PC-3 (cell line): ENCODE measurements at regions not wholly inside any gene's neighbourhood (a gene's known extent, or its start where the extent isn't known, plus 50 kb on each side); places are given as distances from the start of the nearest gene placed in this dataset.

Experiments
- CTCF ChIP-seq: fragments of 300-600 bp; sonication (generic); conservative IDR thresholded peaks from 2 replicates; pipeline ENCODE4 v1.5.1; 2017; ENCODE audit warnings: antibody characterized with exemption, low read depth, mild to moderate bottlenecking, low read length
- EZH2 ChIP-seq: fragments of 300-600 bp; sonication (generic); IDR thresholded peaks from one replicate; pipeline ENCODE4 v1.6.1; 2017; ENCODE audit warnings: antibody characterized with exemption, mild to moderate bottlenecking, low read length; ENCODE audit not compliant: unreplicated experiment

DNA sequence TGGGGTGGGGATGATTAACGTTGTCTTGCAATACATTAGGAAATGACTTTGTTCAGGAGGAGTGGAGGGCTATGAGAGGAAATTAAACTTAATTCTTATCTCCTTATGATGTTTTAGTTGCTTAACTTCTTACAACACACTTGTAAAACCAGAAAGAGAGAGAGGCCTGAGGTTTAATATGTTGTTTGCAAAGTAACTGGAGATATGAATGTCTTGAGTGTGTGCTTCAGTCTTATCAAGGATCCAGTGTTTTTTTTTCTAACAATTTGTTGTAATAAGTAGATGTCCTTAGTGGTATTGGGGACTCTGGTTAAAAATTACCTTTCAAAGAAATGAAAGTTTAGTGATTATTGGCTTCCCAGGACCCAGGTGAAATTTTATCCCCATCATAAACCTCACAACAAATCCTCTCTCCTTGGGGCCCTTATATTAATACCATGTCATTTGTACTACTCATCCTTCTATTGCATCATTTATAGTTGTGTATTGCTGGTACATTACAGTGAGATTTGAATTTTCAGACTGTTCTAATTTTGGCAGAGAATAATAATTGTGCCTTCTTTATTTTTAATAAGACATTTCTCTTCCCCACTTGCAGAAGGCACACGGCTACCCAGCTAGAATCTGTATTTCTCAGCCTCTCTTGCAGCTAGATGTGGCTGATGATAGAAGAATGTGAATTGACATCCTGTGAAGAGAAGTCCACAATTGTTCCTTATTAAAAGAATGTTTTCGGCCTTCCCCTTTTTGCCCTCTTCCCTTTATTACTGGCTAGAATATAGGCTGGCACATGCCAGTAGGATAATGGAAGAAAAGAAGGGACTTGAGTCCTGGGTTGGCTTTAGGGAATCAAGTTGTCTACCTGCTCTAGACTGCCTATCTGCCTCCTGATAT, 91.9 kb upstream of the CXCR4 start:
- TF ChIP-seq CTCF = no peak
- TF ChIP-seq EZH2 = no peak
